ENCODE measurements at regions not wholly inside any gene's neighbourhood (a gene's known extent, or its start where the extent isn't known, plus 50 kb on each side); places are given as distances from the start of the nearest gene placed in this dataset.
"Not testable (repeated sequence)": the region's sequence is repeated elsewhere in the genome, so short reads cannot be mapped to it uniquely, and the experiment has no call there.

- no peak for DNase-seq
Observed at GRCh38 chr5:158473016-158473635, 614.2 kb upstream of the CLINT1 start.

- DNase-seq = no peak
Observed at GRCh38 chr5:158471535-158471924, 612.6 kb upstream of the CLINT1 start.

GRCh38 chr5:158470764-158471534 lies 612.0 kb upstream of the CLINT1 start:
- DNase-seq = no peak

- DNase-seq = no peak
Observed at GRCh38 chr5:158468444-158468843, 609.5 kb upstream of the CLINT1 start.

GRCh38 chr5:158466191-158466590 lies 607.2 kb upstream of the CLINT1 start:
- no peak for DNase-seq

GRCh38 chr5:158465086-158465972 lies 606.4 kb upstream of the CLINT1 start:
- DNase-seq = no peak

GRCh38 chr5:158464383-158464782 lies 605.4 kb upstream of the CLINT1 start:
- no peak for DNase-seq

GRCh38 chr5:158463938-158464337 lies 605.0 kb upstream of the CLINT1 start:
- no peak for DNase-seq

GRCh38 chr5:158463188-158463587 lies 604.2 kb upstream of the CLINT1 start:
- no peak for DNase-seq

GRCh38 chr5:158462349-158463114 lies 603.6 kb upstream of the CLINT1 start:
- no peak for DNase-seq

GRCh38 chr5:158461240-158461854 lies 602.4 kb upstream of the CLINT1 start:
- no peak for DNase-seq

GRCh38 chr5:158458086-158458485 lies 599.1 kb upstream of the CLINT1 start:
- no peak for DNase-seq

- no peak for DNase-seq
Observed at GRCh38 chr5:158456756-158457155, 597.8 kb upstream of the CLINT1 start.

- DNase-seq = no peak
Observed at GRCh38 chr5:158456241-158456640, 597.3 kb upstream of the CLINT1 start.

- DNase-seq = no peak
Observed at GRCh38 chr5:158451993-158452672, 593.2 kb upstream of the CLINT1 start.

- no peak for DNase-seq
Observed at GRCh38 chr5:158451203-158451992, 592.5 kb upstream of the CLINT1 start.

GRCh38 chr5:158450751-158451171 lies 591.8 kb upstream of the CLINT1 start:
- DNase-seq = no peak

GRCh38 chr5:158446761-158447160 lies 587.8 kb upstream of the CLINT1 start:
- DNase-seq = not testable (repeated sequence)

- not testable (repeated sequence) for DNase-seq
Observed at GRCh38 chr5:158439204-158439603, 580.3 kb upstream of the CLINT1 start.

GRCh38 chr5:158436271-158437065 lies 577.5 kb upstream of the CLINT1 start:
- no peak for DNase-seq
